ENCODE measurements at regions not wholly inside any gene's neighbourhood (a gene's known extent, or its start where the extent isn't known, plus 50 kb on each side); places are given as distances from the start of the nearest gene placed in this dataset.

- TF ChIP-seq CTCF (conservative IDR thresholded peaks at IDR 0.05; ENCODE audit: low read depth, low read length), result no peak
- TF ChIP-seq EZH2 (IDR thresholded peaks at IDR 0.05; ENCODE audit: low read length, unreplicated experiment), result no peak
These were observed 1204.1 kb downstream of the OLFM4 start for GRCh38 chr13:54232700-54233099.

All from PC-3 (cell line).